NCI-H69 (cell line): ENCODE measurements at regions not wholly inside any gene's neighbourhood (a gene's known extent, or its start where the extent isn't known, plus 50 kb on each side); places are given as distances from the start of the nearest gene placed in this dataset.

Experiments used
- DNase-seq: peaks from one replicate; lab custom pipeline; 2025; lab: John Stamatoyannopoulos, UW

GRCh38 chrX:68894513-68895340 lies 65.9 kb downstream of the EFNB1 start:
- DNase-seq = peak; percentile 92

- DNase-seq = peak; percentile 49
Observed at GRCh38 chrX:68894142-68894512, 65.3 kb downstream of the EFNB1 start.

- DNase-seq = no peak
Observed at GRCh38 chrX:68892651-68893050, 63.8 kb downstream of the EFNB1 start.

- no peak for DNase-seq
Observed at GRCh38 chrX:68892134-68892533, 63.3 kb downstream of the EFNB1 start.
